HUDEP-2 (cell line): ENCODE measurements at regions not wholly inside any gene's neighbourhood (a gene's known extent, or its start where the extent isn't known, plus 50 kb on each side); places are given as distances from the start of the nearest gene placed in this dataset.
"Not testable (repeated sequence)": the region's sequence is repeated elsewhere in the genome, so short reads cannot be mapped to it uniquely, and the experiment has no call there.

Source experiments
- DNase-seq, 76 experiments: peaks; one replicate each; lab custom pipeline; 2025; ENCODE audit not compliant: unreplicated experiment in 76 of 76; lab: John Stamatoyannopoulos, UW

DNA sequence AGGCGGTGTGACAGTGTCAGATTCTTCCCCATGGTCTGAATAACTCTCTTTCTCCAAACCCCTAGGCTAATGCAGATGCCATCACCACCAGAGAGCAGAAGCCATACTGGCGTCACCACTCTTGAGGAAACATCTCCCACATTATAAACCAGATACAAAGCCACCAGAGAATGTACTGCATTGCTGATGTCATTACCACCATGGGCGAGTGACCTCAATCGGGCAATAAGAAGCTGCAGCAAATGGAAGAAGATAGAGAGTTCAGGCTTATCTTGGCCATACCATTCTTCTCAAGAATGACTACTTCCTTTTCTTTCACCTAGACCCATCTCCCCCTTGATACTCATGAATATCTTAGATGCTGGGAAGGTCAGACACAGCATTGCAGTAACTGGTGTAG is 1157.2 kb downstream of the TMEM121 start:
- DNase-seq, result no peak

GRCh38 chr14:106686533-106686932 is 1160.2 kb downstream of the TMEM121 start:
- no peak for DNase-seq

DNA sequence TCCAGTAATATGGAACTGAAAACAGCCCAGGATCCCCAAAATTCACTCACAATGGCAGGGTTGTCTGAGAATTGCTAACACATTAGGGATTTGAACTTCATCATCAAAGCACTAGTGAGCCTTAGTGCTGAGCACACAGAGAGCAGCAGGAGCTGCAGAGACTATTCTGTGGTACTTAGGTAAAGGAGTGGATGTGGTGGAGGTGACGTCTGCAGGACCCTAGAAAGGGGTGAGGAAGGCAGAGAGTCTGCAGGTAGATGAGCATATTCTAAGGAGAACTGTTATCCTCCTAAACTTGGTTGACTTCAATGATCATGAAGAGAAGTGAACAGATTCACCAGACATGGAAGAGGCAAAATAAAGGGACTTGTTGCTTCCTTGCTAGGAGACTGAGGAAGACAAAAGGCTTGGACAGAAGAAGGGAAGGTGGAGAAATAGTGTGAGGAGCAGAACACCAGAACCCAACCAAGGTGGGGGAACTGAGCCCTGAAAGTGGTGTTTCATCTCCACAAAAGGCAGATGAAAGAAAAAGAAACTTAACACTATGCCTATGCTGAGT is 1164.0 kb downstream of the TMEM121 start:
- DNase-seq, result no peak

DNA sequence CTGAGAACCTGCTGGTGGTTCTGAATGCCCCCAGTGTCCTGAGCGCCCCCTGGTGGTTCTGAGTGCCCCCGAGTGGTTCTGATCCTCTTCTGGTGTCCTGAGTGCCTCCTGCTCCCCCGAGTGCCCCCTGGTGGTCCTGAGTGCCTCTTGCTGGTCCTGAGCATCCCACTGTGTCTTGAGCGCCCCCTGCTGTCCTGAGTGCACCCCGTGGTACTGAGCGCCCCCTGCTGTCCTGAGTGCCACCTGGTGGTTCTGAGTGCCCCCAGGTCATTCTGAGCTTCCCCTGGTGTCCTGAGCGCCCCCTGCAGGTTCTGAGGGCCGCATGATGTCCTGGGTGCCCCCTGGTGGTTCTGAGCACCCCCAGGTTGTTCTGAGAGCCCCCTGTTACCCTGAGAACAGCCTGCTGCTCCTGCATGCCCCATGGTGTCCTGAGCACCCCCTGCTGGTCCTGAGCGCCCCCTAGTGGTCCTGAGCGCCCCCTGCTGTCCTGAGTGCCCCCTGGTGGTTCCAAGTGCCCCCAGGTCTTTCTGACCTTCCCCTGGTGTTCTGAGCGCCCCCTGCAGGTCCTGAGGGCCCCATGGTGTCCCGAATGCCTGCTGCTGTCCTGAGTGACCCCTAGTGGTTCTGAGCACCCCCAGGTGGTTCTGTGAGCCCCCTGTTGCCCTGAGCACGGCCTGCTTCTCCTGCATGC is 1165.4 kb downstream of the TMEM121 start:
- peak in 44 of 76 experiments; percentile 2 to 55 (median 26) for DNase-seq

- no peak for DNase-seq
These were observed 1168.4 kb downstream of the TMEM121 start for GRCh38 chr14:106694638-106695393.

GRCh38 chr14:106698620-106699267 is 1172.4 kb downstream of the TMEM121 start:
- not testable (repeated sequence) for DNase-seq

- DNase-seq, result not testable (repeated sequence)
These were observed 1177.3 kb downstream of the TMEM121 start for GRCh38 chr14:106703651-106704050.

DNA sequence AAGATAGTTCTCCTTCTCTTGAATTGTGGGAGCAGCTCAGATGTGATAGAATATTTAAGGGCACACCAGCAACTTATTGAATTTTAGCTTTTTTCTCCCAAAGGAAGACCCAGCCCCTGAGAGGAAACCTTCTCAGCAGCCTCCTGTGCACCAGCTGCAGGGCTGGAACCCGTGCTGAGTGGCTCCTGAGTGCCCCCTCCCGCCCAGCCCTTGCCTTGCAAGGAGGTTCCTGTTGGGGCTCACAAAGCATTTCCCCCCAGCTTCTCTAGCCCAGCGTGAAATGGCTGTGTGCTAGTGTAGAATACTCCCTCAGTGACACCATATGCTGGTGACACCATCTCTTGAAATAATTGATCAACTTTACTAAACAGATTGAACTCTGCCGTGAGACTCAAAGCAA is 1180.1 kb downstream of the TMEM121 start:
- DNase-seq, result not testable (repeated sequence)

DNA sequence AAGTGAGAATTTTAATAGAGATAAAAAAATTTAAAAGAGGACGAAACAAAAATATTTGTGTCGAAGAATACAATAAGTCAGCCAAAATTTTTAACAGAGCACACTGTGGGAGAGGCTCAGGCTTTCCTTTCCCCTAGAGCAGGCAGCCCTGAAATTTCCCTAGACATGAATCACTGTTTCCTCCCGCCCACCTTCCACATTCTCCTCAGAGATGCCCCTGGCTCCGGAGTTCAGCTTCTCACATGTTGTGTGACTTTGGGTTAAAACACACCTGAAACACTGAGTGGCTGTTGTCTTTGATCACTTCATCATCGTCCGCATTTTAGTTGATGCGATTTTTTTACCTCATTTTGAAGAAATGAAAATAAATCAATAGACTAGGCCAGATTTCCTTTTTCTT is 1183.8 kb downstream of the TMEM121 start:
- not testable (repeated sequence) for DNase-seq

DNA sequence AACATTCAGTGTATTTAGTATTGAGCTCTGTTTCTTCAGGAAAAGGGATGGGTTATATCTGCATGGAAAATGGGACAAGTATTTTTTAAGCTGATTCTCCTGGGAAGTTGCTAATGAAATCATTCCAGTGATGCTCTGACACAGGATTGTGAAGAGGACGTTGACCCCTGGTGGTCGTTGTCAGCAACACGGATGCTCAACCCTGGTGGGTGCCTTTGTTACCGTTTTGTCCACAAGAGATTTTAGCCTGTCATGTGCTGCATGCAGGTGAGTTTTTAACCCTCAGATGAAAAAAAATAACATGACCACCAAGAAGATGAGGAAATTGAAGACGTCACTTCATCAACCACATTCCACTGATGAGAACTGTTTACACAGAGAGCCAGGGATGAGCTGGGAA is 1186.1 kb downstream of the TMEM121 start:
- DNase-seq, result not testable (repeated sequence)

GRCh38 chr14:106714446-106715428 is 1188.4 kb downstream of the TMEM121 start:
- not testable (repeated sequence) for DNase-seq

GRCh38 chr14:106717544-106717943 is 1191.2 kb downstream of the TMEM121 start:
- not testable (repeated sequence) for DNase-seq

DNA sequence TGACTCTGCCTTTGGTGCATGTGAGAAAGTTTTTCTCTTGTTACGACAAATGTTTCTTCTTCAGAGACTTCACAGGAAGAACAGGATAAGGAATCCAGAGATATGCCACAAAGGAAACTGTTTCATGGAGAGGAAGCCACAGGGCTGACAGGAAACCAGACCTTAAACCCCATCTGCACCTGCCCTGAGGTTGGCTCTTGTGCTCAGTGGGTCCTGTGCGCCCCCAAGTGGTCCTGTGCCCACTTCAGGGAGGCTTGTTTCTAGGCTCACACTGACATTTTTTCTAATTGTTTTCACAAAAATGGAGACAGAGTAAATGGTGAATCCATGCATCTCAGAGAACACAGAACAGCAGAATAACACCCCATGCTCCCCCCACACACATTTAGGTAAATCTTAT is 1193.5 kb downstream of the TMEM121 start:
- not testable (repeated sequence) for DNase-seq

DNA sequence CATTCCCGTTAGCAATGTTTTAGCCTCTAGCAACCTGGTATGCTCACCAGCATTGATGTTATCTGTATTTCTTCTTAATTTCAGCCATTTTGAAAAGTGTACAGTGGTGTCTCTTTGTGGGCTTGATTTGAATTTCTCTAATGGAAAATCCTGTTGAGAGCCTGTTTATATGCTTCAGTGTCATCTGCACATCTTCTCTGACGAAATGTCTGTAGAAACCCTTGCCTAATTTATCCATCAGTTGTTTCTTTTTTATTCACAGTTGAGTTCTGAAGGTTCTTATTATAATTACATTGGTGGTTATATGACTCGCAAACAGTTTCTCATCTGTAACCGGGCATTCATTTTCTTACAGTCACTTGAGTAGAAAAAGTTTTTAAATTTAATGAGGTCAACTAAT is 1195.5 kb downstream of the TMEM121 start:
- DNase-seq, result not testable (repeated sequence)

DNA sequence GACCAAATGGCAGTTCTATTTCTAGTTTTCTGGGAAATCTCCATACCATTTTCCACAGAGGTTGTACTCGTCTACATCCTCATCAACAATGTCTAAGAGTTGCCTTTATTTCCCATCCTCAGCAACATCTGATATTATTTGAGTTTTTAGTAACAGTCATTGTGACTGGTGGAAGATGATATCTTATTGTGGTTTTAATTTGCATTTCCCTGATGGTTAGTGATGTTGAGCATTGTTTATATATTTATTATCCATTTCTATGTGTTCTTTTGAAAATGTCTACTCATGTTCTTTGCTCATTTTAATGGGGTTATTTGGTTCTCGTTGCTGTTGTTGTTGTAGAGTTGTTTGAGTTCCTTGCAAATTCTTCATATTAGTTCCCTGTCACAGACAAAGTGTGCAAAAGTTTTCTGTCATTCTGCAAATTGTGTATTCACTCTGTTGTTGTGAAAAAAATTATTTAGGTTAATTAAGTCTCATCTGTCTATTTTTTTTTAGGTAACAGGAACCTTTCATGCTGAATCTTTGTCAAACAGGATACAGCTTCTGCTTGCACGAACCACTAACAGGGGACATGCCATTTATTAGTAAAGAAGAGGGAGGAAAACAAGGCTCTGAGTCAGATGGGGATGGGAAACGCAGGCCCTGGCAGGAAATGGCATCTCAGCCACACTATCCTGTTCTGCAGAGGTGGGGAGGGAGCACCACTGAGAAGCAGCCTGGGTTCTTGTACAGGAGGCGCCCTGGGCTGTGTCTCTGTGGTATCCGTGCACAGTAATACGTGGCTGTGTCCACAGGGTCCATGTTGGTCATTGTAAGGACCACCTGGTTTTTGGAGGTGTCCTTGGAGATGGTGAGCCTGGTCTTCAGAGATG is 1196.7 kb downstream of the TMEM121 start:
- DNase-seq, result not testable (repeated sequence)

- not testable (repeated sequence) for DNase-seq
These were observed 1201.6 kb downstream of the TMEM121 start for GRCh38 chr14:106727962-106728361.

DNA sequence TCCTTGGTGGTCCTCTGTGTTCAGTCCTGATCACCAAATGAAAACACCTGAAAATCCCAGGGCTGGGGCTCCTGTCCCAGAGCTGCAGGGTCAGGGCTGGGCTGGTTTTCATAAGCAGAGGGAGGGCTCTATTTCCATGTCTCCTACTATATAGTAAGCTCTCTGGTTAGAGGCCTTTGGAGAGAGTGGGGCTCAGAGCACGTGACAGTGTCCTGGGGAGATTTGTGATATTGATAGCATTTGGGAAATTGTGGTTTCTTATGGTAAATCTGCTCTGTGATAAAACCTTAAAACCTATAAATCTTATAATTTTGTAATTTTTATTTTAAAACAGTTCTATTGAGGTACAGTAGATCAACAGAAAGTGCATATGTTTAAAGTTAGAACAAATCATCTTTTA is 1202.2 kb downstream of the TMEM121 start:
- DNase-seq, result no peak

- DNase-seq, result no peak
These were observed 1203.2 kb downstream of the TMEM121 start for GRCh38 chr14:106729551-106729950.

- no peak for DNase-seq
These were observed 1207.4 kb downstream of the TMEM121 start for GRCh38 chr14:106733771-106734170.
